ENCODE measurements at regions not wholly inside any gene's neighbourhood (a gene's known extent, or its start where the extent isn't known, plus 50 kb on each side); places are given as distances from the start of the nearest gene placed in this dataset.

- TF ChIP-seq EP300 (IDR thresholded peaks at IDR 0.05) = no peak
- TF ChIP-seq POLR2A (IDR thresholded peaks at IDR 0.05) = no peak
Measured at GRCh38 chr4:35948171-35948570, 296.1 kb downstream of the ARAP2 start.
